HG03139 (cell line): ENCODE measurements at regions not wholly inside any gene's neighbourhood (a gene's known extent, or its start where the extent isn't known, plus 50 kb on each side); places are given as distances from the start of the nearest gene placed in this dataset.
A peak's percentile ranks its signal among the peaks of the same experiment; 100 is the strongest.

Experiments used
- ATAC-seq: cut with Tn5 transposase; IDR thresholded peaks from one replicate; pipeline ENCODE4 v1.9.1; 2021; ENCODE audit not compliant: unreplicated experiment

GRCh38 chr22:26845021-26845743, 187.8 kb downstream of the MIAT start:
- ATAC-seq, result no peak

DNA sequence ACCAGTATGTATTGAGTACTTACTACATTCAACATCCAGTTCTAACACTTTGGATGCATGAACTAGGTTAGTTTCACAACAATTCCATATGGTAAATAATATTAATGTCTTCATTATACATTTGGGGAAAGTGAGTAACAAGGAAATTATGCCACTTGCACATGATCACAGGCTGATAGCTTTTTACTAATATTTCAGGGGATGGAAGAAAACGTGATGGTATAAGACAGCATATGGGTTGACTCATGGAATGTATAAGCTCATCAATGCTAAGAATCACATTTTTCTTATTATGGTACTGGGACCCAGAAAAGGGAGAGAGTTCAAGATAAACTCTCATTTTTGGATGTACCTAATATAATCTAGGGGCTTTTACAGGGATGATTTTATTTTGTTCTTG, 188.7 kb downstream of the MIAT start:
- no peak for ATAC-seq

GRCh38 chr22:26846645-26847044, 189.3 kb downstream of the MIAT start:
- peak; percentile 63 for ATAC-seq

DNA sequence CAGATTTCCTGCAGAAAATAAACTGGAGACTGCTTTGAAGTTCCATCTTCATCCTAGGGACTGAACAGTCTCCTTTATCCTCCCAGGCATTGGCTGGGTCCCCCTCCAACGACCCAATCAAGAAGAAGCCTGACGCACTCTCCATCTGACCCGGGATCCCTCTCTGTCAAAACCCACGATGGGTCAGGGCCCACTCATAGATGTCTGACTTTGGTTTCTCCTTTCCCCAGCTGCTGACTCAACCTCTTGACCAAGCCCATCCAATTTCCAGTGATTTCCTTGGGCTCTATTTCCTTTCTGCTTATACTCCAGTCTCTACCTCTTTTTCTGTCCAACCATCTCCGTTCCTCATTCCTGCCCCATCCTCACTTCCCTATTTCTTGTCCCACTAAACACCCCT, 189.7 kb downstream of the MIAT start:
- no peak for ATAC-seq

GRCh38 chr22:26847816-26848215, 190.4 kb downstream of the MIAT start:
- no peak for ATAC-seq

GRCh38 chr22:26848244-26848920, 191.0 kb downstream of the MIAT start:
- no peak for ATAC-seq

- ATAC-seq, result no peak
Measured at GRCh38 chr22:26849575-26849974, 192.2 kb downstream of the MIAT start.

- ATAC-seq, result no peak
Measured at GRCh38 chr22:26851125-26851524, 193.7 kb downstream of the MIAT start.

- no peak for ATAC-seq
Measured at GRCh38 chr22:26852176-26852575, 194.8 kb downstream of the MIAT start.

- no peak for ATAC-seq
Measured at GRCh38 chr22:26853071-26853470, 195.7 kb downstream of the MIAT start.

- no peak for ATAC-seq
Measured at GRCh38 chr22:26853495-26853894, 196.1 kb downstream of the MIAT start.

GRCh38 chr22:26857169-26857568, 199.8 kb downstream of the MIAT start:
- no peak for ATAC-seq

- no peak for ATAC-seq
Measured at GRCh38 chr22:26860301-26860700, 202.9 kb downstream of the MIAT start.

GRCh38 chr22:26865021-26865420, 207.6 kb downstream of the MIAT start:
- no peak for ATAC-seq

DNA sequence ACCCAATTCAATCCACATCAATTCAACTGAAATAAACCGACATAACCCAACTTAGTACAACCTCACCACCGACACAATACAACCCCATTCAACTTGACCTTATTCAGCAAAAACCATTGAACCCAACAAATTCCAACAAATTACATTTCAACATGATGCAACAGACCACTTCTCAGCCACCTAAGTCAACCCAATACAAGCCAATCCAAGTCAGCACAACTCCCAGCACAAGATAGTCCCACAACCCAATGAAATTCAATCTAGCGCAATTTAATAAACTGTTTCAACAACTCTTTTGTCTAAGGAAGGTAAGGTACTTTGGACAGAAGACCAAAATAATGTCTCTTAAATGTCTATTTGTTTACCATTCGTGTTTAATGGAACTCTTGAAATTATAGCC, 226.0 kb downstream of the MIAT start:
- no peak for ATAC-seq

- ATAC-seq, result no peak
Measured at GRCh38 chr22:26884921-26885320, 227.5 kb downstream of the MIAT start.

GRCh38 chr22:26885441-26886261, 228.3 kb downstream of the MIAT start:
- no peak for ATAC-seq

DNA sequence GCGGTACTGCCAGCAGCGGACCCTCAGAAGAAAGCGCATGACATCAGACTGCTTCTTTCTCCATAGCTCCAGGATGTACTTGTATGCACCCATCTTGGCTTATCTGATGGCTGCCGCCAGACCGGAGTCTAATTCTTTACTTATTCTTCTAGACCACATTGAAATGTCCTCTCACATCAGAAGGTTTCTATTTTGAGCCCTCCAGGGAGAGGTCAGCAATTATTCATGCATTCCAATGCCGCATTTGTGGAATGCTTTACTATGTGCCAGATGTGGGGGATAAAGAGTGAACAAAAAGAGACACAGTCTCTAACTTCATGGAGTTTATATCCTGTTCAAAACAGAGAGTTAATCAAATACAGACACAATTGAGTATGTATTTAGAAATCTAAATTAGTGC, 230.1 kb downstream of the MIAT start:
- no peak for ATAC-seq

DNA sequence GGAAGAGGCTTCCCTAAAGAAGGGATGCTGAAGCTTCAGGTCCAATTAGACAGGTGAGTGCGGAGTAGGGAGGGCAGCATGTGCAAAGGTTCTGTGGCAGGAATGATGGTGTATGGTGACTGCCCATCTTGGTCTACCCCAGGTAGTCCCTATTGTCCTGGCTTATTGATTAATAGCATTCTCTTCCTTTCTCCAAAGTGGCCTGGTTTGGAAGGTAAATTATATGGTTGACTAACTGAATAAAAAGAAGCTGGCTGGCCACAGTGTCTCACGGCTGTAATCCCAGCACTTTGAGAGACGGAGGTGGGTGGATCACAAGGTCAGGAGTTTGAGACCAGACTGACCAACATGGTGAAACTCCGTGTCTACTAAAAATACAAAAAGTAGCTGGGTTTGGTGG, 230.5 kb downstream of the MIAT start:
- no peak for ATAC-seq

GRCh38 chr22:26888887-26889286, 231.5 kb downstream of the MIAT start:
- ATAC-seq, result no peak

DNA sequence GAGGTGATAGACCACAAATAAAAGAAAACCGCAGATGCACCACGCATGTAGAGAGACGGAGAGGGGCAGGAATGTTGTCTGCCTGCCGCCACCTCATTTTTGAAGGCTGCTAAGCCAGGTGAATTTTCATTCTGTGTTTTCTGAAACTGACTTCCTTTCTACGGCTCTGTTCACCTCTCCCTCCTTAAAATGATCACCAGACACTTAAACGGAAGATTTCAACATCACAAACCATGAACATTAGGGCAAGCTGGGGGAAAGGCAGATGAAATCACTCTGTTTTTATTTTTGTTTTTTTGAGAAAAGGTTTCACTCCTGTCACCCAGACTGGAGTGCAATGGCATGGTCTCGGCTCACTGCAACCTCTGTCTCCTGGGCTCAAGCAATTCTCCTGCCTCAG, 232.4 kb downstream of the MIAT start:
- ATAC-seq, result no peak

DNA sequence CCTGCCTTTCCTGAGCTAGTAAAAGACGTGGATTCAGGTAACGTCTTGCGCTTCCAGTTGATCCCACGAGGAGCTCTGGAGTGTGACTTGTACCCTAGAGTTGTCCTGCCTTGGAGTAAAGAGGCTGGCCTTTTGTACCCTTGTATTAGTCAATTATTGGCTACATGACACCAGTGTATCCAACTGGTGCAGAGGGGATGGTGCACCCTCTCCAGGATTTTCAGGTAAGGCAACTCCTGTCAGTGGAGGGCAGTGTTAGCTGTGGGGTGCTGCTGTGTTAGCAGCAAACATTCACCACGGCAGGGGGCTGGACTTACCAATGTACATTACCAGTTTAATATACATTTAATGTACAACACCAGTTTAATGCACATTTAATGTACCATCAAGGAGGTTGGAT, 233.5 kb downstream of the MIAT start:
- ATAC-seq, result no peak
